Germinal center (tissue), 1 donor: ENCODE measurements at regions not wholly inside any gene's neighbourhood (a gene's known extent, or its start where the extent isn't known, plus 50 kb on each side); places are given as distances from the start of the nearest gene placed in this dataset.
"Not testable (repeated sequence)": the region's sequence is repeated elsewhere in the genome, so short reads cannot be mapped to it uniquely, and the experiment has no call there.

ENCODE experiments used
- DNase-seq: peaks from one replicate; pipeline ENCODE4 v3.0.0; 2012; ENCODE audit warnings: mixed read lengths, low spot score

DNA sequence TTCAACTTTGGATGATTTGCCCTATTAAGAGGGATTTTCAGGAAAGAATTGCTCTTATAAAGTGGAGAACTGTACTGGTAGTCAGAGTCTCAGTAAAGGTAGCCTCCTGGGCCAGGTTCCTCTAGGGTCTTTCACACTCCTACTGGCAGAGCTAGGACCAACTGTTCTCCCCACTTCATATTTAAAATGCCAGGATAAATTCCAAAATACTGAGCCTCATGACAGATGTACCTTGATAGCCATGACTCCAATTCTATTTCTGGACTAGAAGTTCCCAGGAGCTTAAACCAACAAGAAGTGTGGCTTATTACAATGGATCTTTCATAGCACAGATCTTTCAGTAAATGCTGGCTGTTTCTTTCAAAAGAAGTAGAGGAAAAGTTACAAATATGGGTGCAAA is 126.5 kb downstream of the C12orf75 start:
- no peak for DNase-seq

DNA sequence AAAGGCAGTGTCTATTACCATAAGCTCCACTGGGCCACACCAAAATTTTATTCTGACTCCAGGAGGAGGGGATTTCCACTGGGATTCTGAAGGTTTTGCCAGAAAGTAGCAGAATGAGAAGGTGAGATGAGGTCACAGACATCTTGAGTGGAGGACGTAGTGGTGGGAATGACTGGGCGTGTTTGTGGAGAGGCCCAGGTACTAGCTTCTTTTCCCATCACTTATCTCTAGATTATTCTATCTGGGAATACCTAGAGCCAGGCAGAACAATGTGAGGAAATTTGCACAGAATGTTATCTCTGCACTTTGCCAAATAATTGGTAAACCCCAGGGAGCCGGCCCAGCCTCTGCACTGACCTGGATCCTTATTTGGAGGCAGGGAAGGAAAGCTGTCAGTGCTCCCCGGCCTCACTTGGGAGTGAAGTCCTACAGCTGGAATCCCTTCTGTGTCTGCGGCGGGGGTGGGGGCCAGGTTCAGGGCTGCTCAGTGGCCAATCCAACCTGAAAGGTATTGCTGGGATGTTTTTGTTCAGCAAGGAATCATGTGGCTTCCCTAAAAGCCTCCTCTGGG is 129.4 kb downstream of the C12orf75 start:
- DNase-seq = no peak

GRCh38 chr12:105461271-105461943 is 130.9 kb downstream of the C12orf75 start:
- DNase-seq = no peak

GRCh38 chr12:105461944-105462762 is 131.7 kb downstream of the C12orf75 start:
- DNase-seq = no peak

GRCh38 chr12:105462831-105463230 is 132.3 kb downstream of the C12orf75 start:
- DNase-seq = no peak

DNA sequence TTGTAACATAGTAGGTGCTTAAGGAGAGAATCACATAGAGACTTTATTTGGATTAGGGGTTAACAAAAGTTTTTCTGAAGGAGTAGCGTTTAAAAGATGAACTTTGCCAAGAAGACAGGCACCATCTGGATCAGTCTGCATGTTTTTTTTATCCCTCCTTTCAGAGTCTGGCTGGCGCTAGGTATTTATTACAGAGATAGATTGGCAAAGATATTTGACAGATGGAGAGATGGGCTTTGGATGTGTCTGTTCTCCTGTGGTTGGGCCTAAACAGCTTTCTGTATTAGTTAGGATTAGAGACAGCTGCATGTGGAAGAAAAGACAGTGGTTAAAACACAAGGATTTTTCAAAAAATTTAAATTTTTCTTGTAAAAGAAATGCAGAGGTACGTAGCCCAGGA is 133.9 kb downstream of the C12orf75 start:
- DNase-seq = no peak

- no peak for DNase-seq
These were observed 135.9 kb downstream of the C12orf75 start for GRCh38 chr12:105466231-105466900.

DNA sequence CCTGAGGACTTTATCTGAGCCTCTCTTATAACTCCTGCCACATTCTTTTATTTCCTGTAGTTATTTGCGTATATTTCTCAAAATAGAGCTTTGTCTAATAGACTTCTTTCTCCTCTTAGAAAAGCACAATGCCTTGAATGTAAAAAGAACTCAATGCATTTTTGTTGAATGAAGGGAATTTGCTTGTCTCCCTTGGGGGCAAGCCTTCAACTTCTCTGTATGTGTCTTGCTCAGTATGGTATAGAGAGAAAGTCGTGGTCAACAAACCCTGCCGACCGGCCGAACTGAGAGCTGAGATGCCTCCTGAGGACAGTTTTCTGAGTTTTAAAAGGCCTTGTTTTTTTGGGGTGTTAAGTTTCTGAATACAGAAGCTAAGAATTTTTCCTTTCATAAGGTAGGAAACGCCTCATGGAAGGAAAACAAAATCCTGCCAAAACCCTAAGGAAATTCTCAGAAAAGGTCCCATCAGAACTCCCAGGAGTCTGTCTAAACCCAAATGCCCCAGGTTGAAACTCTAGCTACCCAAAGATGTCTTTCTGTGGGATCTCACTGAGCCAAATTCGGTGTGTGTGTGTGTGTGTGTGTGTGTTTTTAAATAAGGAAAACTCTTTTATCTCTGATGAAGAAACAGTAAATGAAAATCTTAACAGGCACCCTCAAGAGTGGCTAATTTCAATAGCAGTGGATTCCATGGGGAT is 136.6 kb downstream of the C12orf75 start:
- no peak for DNase-seq

GRCh38 chr12:105467710-105468366 is 137.3 kb downstream of the C12orf75 start:
- DNase-seq = no peak

- no peak for DNase-seq
These were observed 138.0 kb downstream of the C12orf75 start for GRCh38 chr12:105468464-105468863.

DNA sequence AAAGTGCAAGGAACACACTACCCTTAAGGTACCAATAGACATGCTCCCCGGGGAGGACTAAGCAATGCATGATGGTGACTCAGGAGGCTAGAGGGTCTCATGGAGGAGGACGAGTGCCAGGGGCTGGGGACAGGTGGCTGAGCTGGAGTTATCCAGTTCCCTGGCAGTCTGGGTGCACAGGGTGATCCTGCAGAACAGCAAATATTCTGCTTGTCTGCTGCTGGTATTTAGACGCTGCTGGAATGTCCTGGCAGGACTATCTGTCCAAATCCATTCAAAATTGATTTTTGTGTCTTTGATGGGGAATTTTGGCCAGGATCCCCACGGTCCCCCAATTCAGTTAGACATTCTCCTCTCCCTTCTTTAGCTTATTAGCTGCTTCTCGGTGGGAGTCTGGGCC is 138.7 kb downstream of the C12orf75 start:
- no peak for DNase-seq

DNA sequence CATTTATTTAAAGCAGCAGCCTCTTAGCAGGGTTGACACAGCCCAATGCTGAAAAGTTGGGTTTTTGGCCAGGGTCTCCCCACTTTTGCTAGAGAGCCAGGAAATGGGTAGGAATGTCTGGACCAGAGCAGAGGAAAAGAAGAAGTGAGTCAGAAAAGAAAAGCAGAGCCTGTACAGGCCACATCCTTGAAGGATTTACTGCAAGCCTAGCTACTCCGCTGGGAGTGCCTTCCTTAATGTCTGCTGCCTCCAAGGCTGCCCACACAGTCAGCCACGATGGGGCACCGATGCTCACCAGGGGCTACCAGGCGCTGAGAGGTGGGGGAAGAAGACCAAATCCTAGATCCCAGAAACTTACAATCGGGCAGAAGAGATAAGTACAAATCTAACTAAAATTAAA is 139.2 kb downstream of the C12orf75 start:
- DNase-seq = no peak

DNA sequence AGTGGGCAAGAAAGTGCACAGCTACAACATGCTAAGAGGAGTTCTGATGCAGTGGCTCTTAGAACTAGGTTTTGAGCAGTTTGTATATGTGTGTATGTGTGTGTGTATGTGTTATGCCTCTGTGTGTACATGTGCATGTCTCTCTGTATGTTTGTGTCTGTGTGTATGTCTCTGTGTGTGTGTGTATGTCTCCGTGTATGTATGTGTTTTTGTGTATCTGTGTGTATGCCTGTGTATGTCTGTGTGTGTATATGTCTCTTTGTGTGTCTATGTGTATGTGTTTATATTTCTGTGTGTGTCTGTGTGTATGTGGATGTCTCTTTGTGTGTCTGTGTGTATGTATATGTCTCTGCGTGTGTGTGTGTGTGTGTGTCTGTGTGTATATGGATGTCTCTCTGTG is 139.6 kb downstream of the C12orf75 start:
- no peak for DNase-seq

DNA sequence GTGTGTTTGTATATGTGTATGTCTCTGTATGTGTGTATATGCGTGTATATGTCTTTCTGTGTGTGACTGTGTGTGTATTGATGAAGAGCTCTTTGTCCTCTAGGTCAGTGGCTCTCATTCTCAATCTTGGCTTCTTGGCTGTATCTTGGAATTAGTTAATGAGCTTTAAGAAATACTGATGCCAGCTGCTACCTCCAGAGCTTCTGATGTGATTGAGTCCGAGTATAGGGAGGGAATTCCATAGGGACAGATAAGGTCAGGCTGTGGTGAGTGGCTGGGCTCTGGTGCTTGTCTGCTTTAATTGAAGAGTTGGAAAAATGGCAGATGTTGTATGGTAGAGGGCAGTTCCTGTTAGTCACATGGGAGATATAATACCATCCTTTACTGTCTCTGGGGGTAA is 140.1 kb downstream of the C12orf75 start:
- no peak for DNase-seq

- DNase-seq = no peak
These were observed 144.2 kb downstream of the C12orf75 start for GRCh38 chr12:105474672-105475071.

DNA sequence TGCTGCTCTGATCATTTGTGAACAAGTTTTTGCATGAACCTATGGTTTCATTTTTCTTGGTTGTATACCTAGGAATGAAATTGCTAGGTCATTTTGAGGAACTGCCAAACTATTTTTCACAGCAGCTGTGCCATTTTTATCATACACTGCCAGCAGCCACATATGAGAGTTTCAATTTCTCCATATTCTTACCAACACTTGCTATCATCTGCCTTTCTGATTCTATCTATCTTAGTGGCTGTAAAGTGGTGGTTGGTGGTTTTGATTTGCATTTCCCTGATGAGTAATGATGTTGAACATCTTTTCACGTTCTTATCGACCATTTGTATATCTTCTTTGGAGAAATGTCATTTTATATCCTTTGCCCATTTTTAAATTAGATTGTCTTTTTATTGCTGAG is 146.1 kb downstream of the C12orf75 start:
- DNase-seq = no peak

DNA sequence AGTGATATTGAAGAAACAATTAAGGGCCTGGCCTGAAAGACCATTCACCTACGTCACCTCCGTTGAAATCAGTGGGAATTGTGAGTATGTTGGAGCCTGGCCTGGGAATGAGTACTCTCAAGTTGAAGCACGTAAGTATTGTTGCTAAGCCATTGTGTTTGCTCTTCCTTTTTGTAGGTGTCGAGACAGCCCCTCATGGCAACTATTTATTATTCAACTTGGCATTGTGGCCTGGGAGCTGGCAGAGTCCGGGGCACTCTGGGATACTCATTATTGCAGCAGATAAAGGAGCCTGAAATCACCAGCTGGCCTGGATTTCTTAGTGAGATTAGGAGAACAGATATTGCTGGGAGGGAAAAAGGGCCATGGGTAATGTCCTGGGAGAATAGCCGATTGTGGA is 147.4 kb downstream of the C12orf75 start:
- DNase-seq = no peak

GRCh38 chr12:105478788-105479187 is 148.3 kb downstream of the C12orf75 start:
- DNase-seq = not testable (repeated sequence)

DNA sequence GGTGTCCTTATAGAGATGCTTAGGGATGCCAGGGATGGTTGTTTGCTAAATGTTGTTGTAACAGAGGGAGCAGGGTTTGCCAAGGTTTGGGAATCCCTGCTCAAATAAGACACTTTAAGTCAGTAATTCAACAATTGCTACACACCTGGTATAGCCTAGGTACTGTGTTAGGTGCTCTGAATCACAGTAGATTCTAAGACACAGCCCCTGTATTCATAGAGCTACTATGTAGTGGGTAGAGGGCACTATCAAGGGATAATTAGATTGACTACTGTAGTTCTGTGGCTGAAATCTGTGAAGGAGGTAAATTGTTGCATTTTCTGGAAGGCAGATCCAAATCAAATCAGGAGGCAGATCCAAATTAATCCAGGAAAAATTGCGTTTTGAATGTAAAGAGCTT is 149.2 kb downstream of the C12orf75 start:
- no peak for DNase-seq

DNA sequence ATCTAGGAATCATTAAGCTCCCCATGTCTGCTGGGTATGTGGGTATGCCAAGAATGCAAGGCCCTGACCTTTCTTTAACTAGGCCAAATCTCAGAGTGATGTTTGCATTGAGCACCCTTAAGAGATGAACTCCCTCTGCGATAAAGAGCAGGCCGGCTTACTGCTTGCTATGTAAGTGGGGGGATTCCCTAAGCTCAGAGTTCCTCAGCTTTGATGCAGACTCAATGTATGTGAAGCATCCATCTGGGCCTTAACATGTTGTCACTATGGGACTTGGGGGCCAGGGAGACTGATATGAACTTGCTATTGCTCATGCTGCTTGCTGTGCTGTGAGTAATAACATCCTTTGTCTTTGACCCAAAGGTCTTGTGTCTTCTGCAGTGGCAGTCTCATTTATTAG is 149.7 kb downstream of the C12orf75 start:
- no peak for DNase-seq
